Mesendoderm (in vitro differentiated cells): ENCODE measurements at regions not wholly inside any gene's neighbourhood (a gene's known extent, or its start where the extent isn't known, plus 50 kb on each side); places are given as distances from the start of the nearest gene placed in this dataset.

Experiments used
- DNase-seq: peaks from one replicate; pipeline ENCODE4 v3.0.0; 2013
- H2AK5ac ChIP-seq: 2 replicates; pipeline ENCODE4 v1.6.1; 2013; ENCODE audit warnings: low read length, inconsistent platforms
- H2BK120ac ChIP-seq: 2 replicates; pipeline ENCODE4 v1.6.1; 2013; ENCODE audit warnings: low read depth, mild to moderate bottlenecking, low read length, moderate library complexity, mixed read lengths
- H2BK15ac ChIP-seq: replicated peaks from 2 replicates; pipeline ENCODE4 v1.6.1; 2013; ENCODE audit warnings: low read depth, mild to moderate bottlenecking, moderate library complexity
- H2BK5ac ChIP-seq: 2 replicates; pipeline ENCODE4 v1.6.1; 2013; ENCODE audit warnings: low read length, inconsistent platforms
- H3K18ac ChIP-seq: 2 replicates; pipeline ENCODE4 v1.6.1; 2013; ENCODE audit warnings: mild to moderate bottlenecking, low read length, mixed read lengths
- H3K23ac ChIP-seq: one replicate; pipeline ENCODE4 v1.6.1; 2013; ENCODE audit warnings: low read length
- H3K27ac ChIP-seq: 2 replicates; pipeline ENCODE4 v1.5.1; 2013; ENCODE audit warnings: low read depth, mild to moderate bottlenecking, inconsistent platforms, low read length, moderate library complexity
- H3K27me3 ChIP-seq: 2 replicates; pipeline ENCODE4 v1.6.1; 2013; ENCODE audit warnings: low read length, control low read depth, mild to moderate bottlenecking, inconsistent platforms; ENCODE audit not compliant: insufficient read depth, poor library complexity
- H3K36me3 ChIP-seq: 2 replicates; pipeline ENCODE4 v1.6.1; 2013; ENCODE audit warnings: low read length, inconsistent platforms; ENCODE audit not compliant: control insufficient read depth, insufficient read depth
- H3K4ac ChIP-seq: one replicate; pipeline ENCODE4 v1.6.1; 2013; ENCODE audit warnings: low read depth, mild to moderate bottlenecking, low read length, moderate library complexity
- H3K4me1 ChIP-seq: 2 replicates; pipeline ENCODE4 v1.6.1; 2013; ENCODE audit warnings: low read depth, low read length, inconsistent platforms; ENCODE audit not compliant: control insufficient read depth
- H3K4me2 ChIP-seq: 2 replicates; pipeline ENCODE4 v1.6.1; 2013; ENCODE audit warnings: low read length
- H3K4me3 ChIP-seq: 2 replicates; pipeline ENCODE4 v1.5.1; 2013; ENCODE audit warnings: mild to moderate bottlenecking, low read length
- H3K56ac ChIP-seq: one replicate; pipeline ENCODE4 v1.6.1; 2013; ENCODE audit warnings: low read length
- H3K79me1 ChIP-seq: 2 replicates; pipeline ENCODE4 v1.6.1; 2013; ENCODE audit warnings: low read length, inconsistent platforms
- H3K79me2 ChIP-seq: 2 replicates; pipeline ENCODE4 v1.6.1; 2013; ENCODE audit warnings: mild to moderate bottlenecking, low read length; ENCODE audit not compliant: control insufficient read depth, insufficient read depth
- H3K9ac ChIP-seq: 2 replicates; pipeline ENCODE4 v1.6.1; 2013; ENCODE audit warnings: low read length, inconsistent platforms
- H4K5ac ChIP-seq: one replicate; pipeline ENCODE4 v1.6.1; 2013; ENCODE audit warnings: low read length
- H4K8ac ChIP-seq: one replicate; pipeline ENCODE4 v1.6.1; 2013; ENCODE audit warnings: low read depth, mild to moderate bottlenecking, control low read depth, low read length, moderate library complexity
- WGBS: extraction: QIAGEN DNeasy Blood & Tissue Kit; methylation state at CpG from one replicate; pipeline ENCODE4 v1.1.7; 2013; ENCODE audit warnings: low lambda C conversion rate, missing lambda C conversion rate; ENCODE audit not compliant: insufficient coverage; ENCODE audit errors: extremely low coverage; 5-methylcytosine and 5-hydroxymethylcytosine counted together

- H3K23ac ChIP-seq, result no peak overlapping the region
- no peak overlapping the region for H2BK5ac ChIP-seq
- no peaks in the 10 kb centered on the region for H3K36me3 ChIP-seq
- H2AK5ac ChIP-seq, result no peak overlapping the region
- H3K18ac ChIP-seq, result no peak overlapping the region
- no peak overlapping the region for H2BK120ac ChIP-seq
- H3K4me3 ChIP-seq, result no peak overlapping the region
- H4K5ac ChIP-seq, result no peak overlapping the region
- no peaks in the 10 kb centered on the region for H3K4me1 ChIP-seq
- no peaks in the 10 kb centered on the region for H3K79me2 ChIP-seq
- H4K8ac ChIP-seq, result no peak overlapping the region
- H3K4me2 ChIP-seq, result no peak overlapping the region
- no peak for DNase-seq
- no peak overlapping the region for H3K4ac ChIP-seq
- no peak overlapping the region for H2BK15ac ChIP-seq
- no CpG with 5 or more reads among the region's 5 CpGs for WGBS
- no peaks in the 10 kb centered on the region for H3K79me1 ChIP-seq
- H3K27ac ChIP-seq, result no peak overlapping the region
- no peak overlapping the region for H3K9ac ChIP-seq
- no peaks in the 10 kb centered on the region for H3K27me3 ChIP-seq
- H3K56ac ChIP-seq, result no peak overlapping the region
These were observed 72.7 kb upstream of the ABHD2 start for GRCh38 chr15:89015412-89016097.

- H3K4me2 ChIP-seq, result no peak overlapping the region
- no peak overlapping the region for H2BK120ac ChIP-seq
- no peak overlapping the region for H3K4ac ChIP-seq
- H2AK5ac ChIP-seq, result no peak overlapping the region
- H2BK5ac ChIP-seq, result no peak overlapping the region
- H4K5ac ChIP-seq, result no peak overlapping the region
- DNase-seq, result peak; percentile 23
- H3K4me3 ChIP-seq, result no peak overlapping the region
- no peaks in the 10 kb centered on the region for H3K36me3 ChIP-seq
- no peak overlapping the region for H3K56ac ChIP-seq
- no peak overlapping the region for H3K9ac ChIP-seq
- no peak overlapping the region for H2BK15ac ChIP-seq
- H3K23ac ChIP-seq, result no peak overlapping the region
- no peaks in the 10 kb centered on the region for H3K79me2 ChIP-seq
- no peak overlapping the region for H3K27ac ChIP-seq
- WGBS, result no CpG with 5 or more reads among the region's 10 CpGs
- H3K27me3 ChIP-seq, result no peaks in the 10 kb centered on the region
- no peak overlapping the region for H4K8ac ChIP-seq
- no peak overlapping the region for H3K18ac ChIP-seq
- H3K4me1 ChIP-seq, result no peaks in the 10 kb centered on the region
- H3K79me1 ChIP-seq, result no peaks in the 10 kb centered on the region
These were observed 71.7 kb upstream of the ABHD2 start for GRCh38 chr15:89016549-89017041.

GRCh38 chr15:89017370-89018066 lies 70.7 kb upstream of the ABHD2 start:
- Histone ChIP-seq H3K23ac (no peak overlapping the region), H3K79me1 (no peaks in the 10 kb centered on the region), H3K18ac (no peak overlapping the region), H3K27ac (no peak overlapping the region), H2BK120ac (no peak overlapping the region), H3K79me2 (no peaks in the 10 kb centered on the region), H3K9ac (peak overlapping the region; percentile 40), H4K5ac (no peak overlapping the region), H3K27me3 (no peaks in the 10 kb centered on the region), H4K8ac (no peak overlapping the region), H3K56ac (peak overlapping the region; percentile 53), H3K4ac (peak overlapping the region; percentile 71), H3K4me2 (peak overlapping the region; percentile 42), H2BK5ac (no peak overlapping the region), H3K4me3 (no peak overlapping the region), H2BK15ac (no peak overlapping the region), H2AK5ac (no peak overlapping the region), H3K4me1 (no peaks in the 10 kb centered on the region), H3K36me3 (no peaks in the 10 kb centered on the region)
- WGBS, result no CpG with 5 or more reads among the region's 38 CpGs
- peak; percentile 90 for DNase-seq

GRCh38 chr15:89018207-89018606 lies 70.0 kb upstream of the ABHD2 start:
- H2BK5ac ChIP-seq, result no peak overlapping the region
- no peaks in the 10 kb centered on the region for H3K27me3 ChIP-seq
- no peaks in the 10 kb centered on the region for H3K36me3 ChIP-seq
- no peaks in the 10 kb centered on the region for H3K4me1 ChIP-seq
- no CpG with 5 or more reads among the region's 7 CpGs for WGBS
- H2AK5ac ChIP-seq, result no peak overlapping the region
- H4K5ac ChIP-seq, result no peak overlapping the region
- H3K4me3 ChIP-seq, result no peak overlapping the region
- H3K23ac ChIP-seq, result no peak overlapping the region
- no peak overlapping the region for H3K56ac ChIP-seq
- H4K8ac ChIP-seq, result no peak overlapping the region
- no peaks in the 10 kb centered on the region for H3K79me1 ChIP-seq
- H3K4ac ChIP-seq, result no peak overlapping the region
- H3K79me2 ChIP-seq, result no peaks in the 10 kb centered on the region
- H3K27ac ChIP-seq, result no peak overlapping the region
- H3K9ac ChIP-seq, result no peak overlapping the region
- H2BK15ac ChIP-seq, result no peak overlapping the region
- H3K18ac ChIP-seq, result no peak overlapping the region
- no peak overlapping the region for H2BK120ac ChIP-seq
- DNase-seq, result no peak
- no peak overlapping the region for H3K4me2 ChIP-seq

- H3K27ac ChIP-seq, result no peak overlapping the region
- H3K27me3 ChIP-seq, result no peaks in the 10 kb centered on the region
- WGBS, result no CpG with 5 or more reads among the region's 3 CpGs
- H3K79me1 ChIP-seq, result no peaks in the 10 kb centered on the region
- no peaks in the 10 kb centered on the region for H3K4me1 ChIP-seq
- H3K56ac ChIP-seq, result no peak overlapping the region
- no peaks in the 10 kb centered on the region for H3K36me3 ChIP-seq
- no peak overlapping the region for H3K23ac ChIP-seq
- H3K79me2 ChIP-seq, result no peaks in the 10 kb centered on the region
- no peak overlapping the region for H4K8ac ChIP-seq
- no peak overlapping the region for H4K5ac ChIP-seq
- H3K4me3 ChIP-seq, result no peak overlapping the region
- no peak overlapping the region for H3K4me2 ChIP-seq
- no peak overlapping the region for H2BK15ac ChIP-seq
- no peak overlapping the region for H3K18ac ChIP-seq
- no peak overlapping the region for H3K4ac ChIP-seq
- H3K9ac ChIP-seq, result no peak overlapping the region
- no peak overlapping the region for H2BK5ac ChIP-seq
- no peak for DNase-seq
- no peak overlapping the region for H2BK120ac ChIP-seq
- H2AK5ac ChIP-seq, result no peak overlapping the region
These were observed 68.8 kb upstream of the ABHD2 start for GRCh38 chr15:89019436-89019835.
